Jurkat, Clone E6-1 (cell line): ENCODE measurements at regions not wholly inside any gene's neighbourhood (a gene's known extent, or its start where the extent isn't known, plus 50 kb on each side); places are given as distances from the start of the nearest gene placed in this dataset.

Source experiments
- DNase-seq: peaks from one replicate; pipeline ENCODE4 v3.0.0-alpha.2; 2011; ENCODE audit warnings: low read depth, low spot score
- H3K4me3 ChIP-seq: 2 replicates; pipeline ENCODE4 v1.5.1; 2011; ENCODE audit warnings: mild to moderate bottlenecking, low read length, control low read depth, moderate library complexity

- DNase-seq = no peak
- H3K4me3 ChIP-seq = no peak overlapping the region
Measured at GRCh38 chr20:39292193-39292736, 330.1 kb downstream of the DHX35 start.

- no peak for DNase-seq
Measured at GRCh38 chr20:39291301-39291700, 329.2 kb downstream of the DHX35 start.

GRCh38 chr20:39290575-39290974 lies 328.4 kb downstream of the DHX35 start:
- no peak for DNase-seq
- H3K4me3 ChIP-seq = no peak overlapping the region

More at GRCh38 chr20:39291301-39291700, 329.2 kb downstream of the DHX35 start:
- H3K4me3 ChIP-seq = no peak overlapping the region

- no peak for DNase-seq
- no peak overlapping the region for H3K4me3 ChIP-seq
Measured at GRCh38 chr20:39289831-39290230, 327.7 kb downstream of the DHX35 start.

- no peak overlapping the region for H3K4me3 ChIP-seq
- no peak for DNase-seq
Measured at GRCh38 chr20:39289316-39289715, 327.2 kb downstream of the DHX35 start.

GRCh38 chr20:39283464-39283863 lies 321.3 kb downstream of the DHX35 start:
- DNase-seq = no peak
- H3K4me3 ChIP-seq = no peak overlapping the region

- H3K4me3 ChIP-seq = no peak overlapping the region
- no peak for DNase-seq
Measured at GRCh38 chr20:39282619-39283092, 320.5 kb downstream of the DHX35 start.

- DNase-seq = no peak
Measured at GRCh38 chr20:39280875-39281274, 318.7 kb downstream of the DHX35 start.

GRCh38 chr20:39278230-39278788 lies 316.2 kb downstream of the DHX35 start:
- no peak overlapping the region for H3K4me3 ChIP-seq
- no peak for DNase-seq

More at GRCh38 chr20:39280875-39281274, 318.7 kb downstream of the DHX35 start:
- H3K4me3 ChIP-seq = no peak overlapping the region

- no peak for DNase-seq
- H3K4me3 ChIP-seq = no peak overlapping the region
Measured at GRCh38 chr20:39277185-39277584, 315.0 kb downstream of the DHX35 start.

GRCh38 chr20:39270837-39271604 lies 308.9 kb downstream of the DHX35 start:
- no peak overlapping the region for H3K4me3 ChIP-seq
- DNase-seq = no peak

- no peak overlapping the region for H3K4me3 ChIP-seq
- DNase-seq = no peak
Measured at GRCh38 chr20:39269493-39270217, 307.5 kb downstream of the DHX35 start.

- no peak for DNase-seq
- no peak overlapping the region for H3K4me3 ChIP-seq
Measured at GRCh38 chr20:39268981-39269461, 306.9 kb downstream of the DHX35 start.

- H3K4me3 ChIP-seq = no peak overlapping the region
- no peak for DNase-seq
Measured at GRCh38 chr20:39268491-39268951, 306.4 kb downstream of the DHX35 start.

GRCh38 chr20:39266989-39267388 lies 304.8 kb downstream of the DHX35 start:
- no peak overlapping the region for H3K4me3 ChIP-seq
- DNase-seq = no peak

- no peak overlapping the region for H3K4me3 ChIP-seq
- DNase-seq = no peak
Measured at GRCh38 chr20:39264506-39265172, 302.5 kb downstream of the DHX35 start.

- no peak for DNase-seq
- H3K4me3 ChIP-seq = no peak overlapping the region
Measured at GRCh38 chr20:39263076-39263475, 300.9 kb downstream of the DHX35 start.

- H3K4me3 ChIP-seq = no peak overlapping the region
- DNase-seq = no peak
Measured at GRCh38 chr20:39259808-39260207, 297.7 kb downstream of the DHX35 start.
